ENCODE measurements at regions not wholly inside any gene's neighbourhood (a gene's known extent, or its start where the extent isn't known, plus 50 kb on each side); places are given as distances from the start of the nearest gene placed in this dataset.

- no peak for DNase-seq
- H3K36me3 ChIP-seq: no peaks in the 10 kb centered on the region
- 89 to 92% methylated on average over 11 of the region's 11 CpGs for WGBS, 2 donors
- H3K27me3 ChIP-seq: no peaks in the 10 kb centered on the region
- H3K4me3 ChIP-seq: no peak overlapping the region
- peaks cover 0 to 12% (median 0%) of the 10 kb centered on the region in 4 donors for H3K9me3 ChIP-seq
- no peak for TF ChIP-seq EP300 (IDR thresholded peaks at IDR 0.05)
- TF ChIP-seq POLR2A (IDR thresholded peaks at IDR 0.05): no peak
- no peak for TF ChIP-seq POLR2AphosphoS5 (IDR thresholded peaks at IDR 0.05)
- TF ChIP-seq CTCF (IDR thresholded peaks at IDR 0.05): no peak
- intact Hi-C loops (cut with DNase I): no loop called here
- no peak overlapping the region for H3K27ac ChIP-seq
- H3K4me1 ChIP-seq: no peaks in the 10 kb centered on the region
These were observed 420.3 kb downstream of the NPHP4 start for GRCh38 chr1:5571861-5572401.

GRCh38 chr1:5571438-5571837, 420.8 kb downstream of the NPHP4 start:
- Histone ChIP-seq H3K9me3 (peaks cover 0 to 12% (median 0%) of the 10 kb centered on the region in 4 donors), H3K4me3 (no peak overlapping the region), H3K4me1 (no peaks in the 10 kb centered on the region), H3K36me3 (no peaks in the 10 kb centered on the region), H3K27ac (no peak overlapping the region), H3K27me3 (no peaks in the 10 kb centered on the region)
- WGBS, 2 donors: 87% methylated on average over 5 of the region's 5 CpGs
- DNase-seq: no peak
- intact Hi-C loops (cut with DNase I): no loop called here
- no peak for TF ChIP-seq EP300 (IDR thresholded peaks at IDR 0.05)
- no peak for TF ChIP-seq POLR2AphosphoS5 (IDR thresholded peaks at IDR 0.05)
- no peak for TF ChIP-seq CTCF (IDR thresholded peaks at IDR 0.05)
- no peak for TF ChIP-seq POLR2A (IDR thresholded peaks at IDR 0.05)

GRCh38 chr1:5570931-5571330, 421.3 kb downstream of the NPHP4 start:
- no peaks in the 10 kb centered on the region for H3K36me3 ChIP-seq
- TF ChIP-seq POLR2A (IDR thresholded peaks at IDR 0.05) (no peak), EP300 (IDR thresholded peaks at IDR 0.05) (no peak), CTCF (IDR thresholded peaks at IDR 0.05) (no peak), POLR2AphosphoS5 (IDR thresholded peaks at IDR 0.05) (no peak)
- intact Hi-C loops (cut with DNase I): no loop called here
- H3K27ac ChIP-seq: no peak overlapping the region
- H3K4me3 ChIP-seq: no peak overlapping the region
- 6 to 27% methylated on average over 2 of the region's 2 CpGs for WGBS, 2 donors
- DNase-seq: no peak
- no peaks in the 10 kb centered on the region for H3K4me1 ChIP-seq
- H3K9me3 ChIP-seq: peaks cover 0 to 12% (median 0%) of the 10 kb centered on the region in 4 donors
- no peaks in the 10 kb centered on the region for H3K27me3 ChIP-seq

GRCh38 chr1:5568321-5568720, 423.9 kb downstream of the NPHP4 start:
- H3K4me3 ChIP-seq: no peak overlapping the region
- H3K9me3 ChIP-seq: peaks cover 0 to 12% (median 0%) of the 10 kb centered on the region in 4 donors
- intact Hi-C loops (cut with DNase I): no loop called here
- WGBS, 2 donors: 71 to 72% methylated on average over 6 of the region's 6 CpGs
- peaks cover 0 to 6% (median 0%) of the 10 kb centered on the region in 3 donors for H3K27me3 ChIP-seq
- no peak for DNase-seq
- H3K36me3 ChIP-seq: no peaks in the 10 kb centered on the region
- no peak overlapping the region for H3K27ac ChIP-seq
- no peak for TF ChIP-seq POLR2AphosphoS5 (IDR thresholded peaks at IDR 0.05)
- TF ChIP-seq EP300 (IDR thresholded peaks at IDR 0.05): no peak
- TF ChIP-seq POLR2A (IDR thresholded peaks at IDR 0.05): no peak
- TF ChIP-seq CTCF (IDR thresholded peaks at IDR 0.05): no peak
- H3K4me1 ChIP-seq: no peaks in the 10 kb centered on the region

GRCh38 chr1:5567839-5568238, 424.4 kb downstream of the NPHP4 start:
- DNase-seq: no peak
- H3K27me3 ChIP-seq: peaks cover 0 to 6% (median 0%) of the 10 kb centered on the region in 3 donors
- WGBS, 2 donors: 77 to 87% methylated on average over 3 of the region's 3 CpGs
- peaks cover 0 to 12% (median 0%) of the 10 kb centered on the region in 4 donors for H3K9me3 ChIP-seq
- TF ChIP-seq EP300 (IDR thresholded peaks at IDR 0.05) (no peak), POLR2AphosphoS5 (IDR thresholded peaks at IDR 0.05) (no peak), POLR2A (IDR thresholded peaks at IDR 0.05) (no peak), CTCF (IDR thresholded peaks at IDR 0.05) (no peak)
- H3K4me1 ChIP-seq: no peaks in the 10 kb centered on the region
- no peaks in the 10 kb centered on the region for H3K36me3 ChIP-seq
- H3K27ac ChIP-seq: no peak overlapping the region
- H3K4me3 ChIP-seq: no peak overlapping the region
- intact Hi-C loops (cut with DNase I): no loop called here
